ENCODE measurements at regions not wholly inside any gene's neighbourhood (a gene's known extent, or its start where the extent isn't known, plus 50 kb on each side); places are given as distances from the start of the nearest gene placed in this dataset.

DNA sequence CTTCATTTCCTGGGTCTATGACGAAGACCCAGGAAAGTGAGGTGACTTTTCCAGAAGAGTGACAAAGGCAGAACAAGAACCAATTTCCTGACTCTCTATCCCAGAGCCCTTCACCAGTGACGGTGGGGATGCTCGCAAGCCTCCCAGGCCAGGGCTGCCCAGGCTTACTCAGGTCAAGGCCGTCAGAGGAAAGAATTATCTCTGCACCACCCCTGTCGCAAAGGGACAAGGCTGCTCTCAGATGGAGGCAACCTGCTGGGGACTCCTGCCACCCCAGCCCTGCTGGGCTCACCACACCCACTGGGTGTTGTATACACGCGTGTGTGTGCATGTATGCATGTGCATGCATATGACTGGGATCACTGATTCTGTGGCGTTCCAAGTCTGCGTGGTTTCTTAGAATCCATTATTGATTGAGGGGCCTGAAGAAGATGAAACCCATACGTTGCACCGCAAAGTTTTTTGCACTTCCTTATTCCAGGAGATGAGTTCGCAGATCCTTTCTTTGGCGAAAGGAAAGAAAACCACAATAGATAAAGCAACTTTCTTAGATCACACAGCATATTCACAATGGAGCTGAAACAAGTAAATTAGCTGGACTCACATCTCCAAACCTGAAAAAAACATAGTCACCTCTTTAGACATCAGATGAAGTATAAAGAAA lies 255.8 kb downstream of the RHOU start:
- DNase-seq (ENCODE audit: low spot score) = no peak

DNA sequence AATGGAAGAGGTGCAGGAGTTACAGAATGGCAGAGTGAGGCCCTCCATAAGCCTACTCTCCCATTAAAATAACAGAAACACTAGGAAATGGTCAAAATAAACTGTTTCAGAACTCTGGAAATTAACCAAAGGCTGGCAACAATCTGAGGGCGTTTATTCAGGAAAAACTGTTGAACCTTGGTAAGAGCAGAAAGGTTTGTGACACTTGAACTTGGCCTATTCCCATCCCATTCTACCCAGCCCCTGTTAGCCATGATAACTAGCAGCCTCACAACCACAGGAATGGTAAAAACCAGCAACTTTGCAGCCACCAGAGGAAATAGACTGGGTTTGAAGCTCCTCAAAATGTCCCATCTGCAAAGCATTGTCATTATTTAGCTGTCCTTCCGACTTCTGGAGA lies 256.8 kb downstream of the RHOU start:
- no peak for DNase-seq (ENCODE audit: low spot score)

GRCh38 chr1:228992907-228993535 lies 257.7 kb downstream of the RHOU start:
- DNase-seq (ENCODE audit: low spot score) = no peak

DNA sequence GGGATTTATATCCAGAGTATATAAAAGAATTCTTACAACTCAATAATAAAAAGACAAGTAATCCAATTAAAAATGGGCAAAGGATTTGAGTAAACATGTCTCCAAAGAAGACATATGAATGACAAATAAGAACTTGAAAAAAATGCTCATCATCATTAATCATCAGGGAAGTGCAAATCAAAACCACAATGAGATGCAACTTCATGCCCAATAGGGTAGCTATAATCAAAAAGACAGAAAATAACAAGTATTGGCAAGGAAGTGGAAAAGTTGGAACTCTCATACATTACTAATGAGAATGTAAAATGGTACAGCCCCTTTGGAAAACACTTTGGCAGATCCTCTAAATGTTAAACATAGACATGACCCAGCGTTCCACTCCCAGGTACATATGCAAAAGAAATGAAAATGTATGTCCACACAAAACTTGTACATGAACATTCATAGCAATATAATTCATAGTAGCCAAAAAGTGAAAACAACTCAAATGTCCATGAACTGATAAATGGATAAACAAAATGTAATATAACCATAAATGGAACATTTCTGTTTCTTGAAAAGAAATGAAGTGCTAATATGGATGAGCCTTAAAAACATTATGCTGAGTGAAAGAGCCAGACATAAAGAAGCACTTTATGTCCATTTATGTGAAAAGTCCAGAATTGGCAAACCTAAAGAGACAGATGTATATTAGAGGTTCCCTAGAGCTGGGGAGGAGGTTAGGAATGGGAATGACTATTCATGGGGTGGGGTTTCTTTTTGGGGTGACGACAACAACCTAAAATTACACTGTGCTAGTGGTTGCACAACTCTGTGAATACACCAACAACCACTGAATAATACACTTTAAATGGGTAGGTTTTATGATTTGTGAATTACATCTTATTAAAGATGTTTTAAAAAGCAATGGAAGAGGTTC lies 259.7 kb downstream of the RHOU start:
- DNase-seq (ENCODE audit: low spot score) = no peak

- DNase-seq (ENCODE audit: low spot score) = no peak
Measured at GRCh38 chr1:228996281-228996680, 261.0 kb downstream of the RHOU start.

GRCh38 chr1:228997721-228998144 lies 262.5 kb downstream of the RHOU start:
- DNase-seq (ENCODE audit: low spot score) = no peak

- DNase-seq (ENCODE audit: low spot score) = no peak
Measured at GRCh38 chr1:228998179-228998578, 262.9 kb downstream of the RHOU start.

DNA sequence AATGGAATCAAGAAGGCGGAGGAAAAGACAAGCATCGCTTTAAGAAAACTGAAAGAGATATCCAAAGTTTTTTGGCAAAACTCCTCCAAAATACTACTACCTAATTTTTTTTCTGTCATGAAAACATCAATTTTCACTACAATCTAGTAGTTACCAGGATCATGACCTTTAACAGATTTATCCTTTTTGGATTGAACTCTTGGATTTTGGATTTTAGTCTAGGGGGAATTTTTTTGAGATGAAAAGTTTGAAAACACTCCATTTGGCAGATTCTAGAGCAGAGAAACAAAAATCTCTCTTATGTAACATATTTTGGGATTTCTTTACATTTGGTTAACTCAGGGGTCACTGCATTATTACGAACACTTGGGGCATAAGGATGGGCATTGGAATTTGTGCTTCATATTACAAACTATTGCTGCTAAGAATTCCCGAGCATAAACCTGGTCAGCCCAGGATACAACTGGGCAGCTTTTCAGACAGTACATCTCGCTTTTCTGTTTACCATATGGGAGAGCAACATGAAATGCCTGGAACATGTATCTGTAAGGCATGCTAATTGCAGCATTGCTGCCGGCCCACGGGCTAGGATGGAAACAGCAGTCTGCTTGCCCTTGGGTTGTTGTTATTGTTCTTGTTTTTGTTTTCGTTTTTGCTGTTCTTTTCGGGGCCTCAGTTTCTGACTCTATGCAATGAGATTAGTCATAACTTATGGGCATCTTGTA lies 264.3 kb downstream of the RHOU start:
- no peak for DNase-seq (ENCODE audit: low spot score)

- no peak for DNase-seq (ENCODE audit: low spot score)
Measured at GRCh38 chr1:229000187-229000586, 264.9 kb downstream of the RHOU start.

- no peak for DNase-seq (ENCODE audit: low spot score)
Measured at GRCh38 chr1:229001467-229002011, 266.3 kb downstream of the RHOU start.

GRCh38 chr1:229002037-229002436 lies 266.8 kb downstream of the RHOU start:
- no peak for DNase-seq (ENCODE audit: low spot score)

- DNase-seq (ENCODE audit: low spot score) = no peak
Measured at GRCh38 chr1:229002451-229002960, 267.2 kb downstream of the RHOU start.

GRCh38 chr1:229003233-229004031 lies 267.5 kb upstream of the RAB4A start:
- DNase-seq (ENCODE audit: low spot score) = peak; percentile 42

DNA sequence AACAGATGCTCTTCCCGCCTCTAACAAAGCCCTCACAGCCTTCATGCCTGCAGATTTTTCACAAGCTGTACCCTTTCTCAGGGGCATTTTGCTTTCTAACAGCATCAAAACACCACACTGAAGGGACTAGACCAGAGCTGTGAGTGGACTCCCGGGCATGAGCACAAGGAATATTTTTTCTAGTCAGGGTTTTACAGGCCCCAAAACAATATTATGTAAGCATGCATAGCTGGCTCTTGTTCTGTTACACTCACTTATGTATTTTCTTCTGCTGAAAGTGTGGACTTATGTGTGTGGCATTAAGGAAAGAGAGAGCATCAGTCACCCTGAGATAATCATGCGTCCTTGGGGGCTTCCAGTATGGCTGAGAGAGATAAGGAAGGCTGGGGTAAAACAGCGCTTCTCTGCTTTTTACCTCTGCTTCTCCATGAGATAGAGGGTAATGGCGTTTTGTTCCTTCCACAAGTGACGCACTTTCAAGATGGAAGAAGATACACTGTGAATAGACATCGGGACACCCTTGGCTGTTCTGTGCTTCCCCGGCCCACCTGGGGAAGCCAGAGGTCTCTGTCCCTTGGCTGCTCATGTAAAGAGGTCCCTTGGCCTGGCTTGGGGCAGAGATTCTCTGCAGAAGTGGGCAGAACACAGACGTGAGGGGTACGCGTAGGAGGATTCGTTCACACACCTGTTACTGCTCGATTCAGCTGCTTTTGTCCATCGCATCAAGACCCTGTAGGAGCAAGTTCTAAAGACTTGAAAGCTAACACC lies 266.7 kb upstream of the RAB4A start:
- no peak for DNase-seq (ENCODE audit: low spot score)

GRCh38 chr1:229005097-229005496 lies 265.8 kb upstream of the RAB4A start:
- DNase-seq (ENCODE audit: low spot score) = no peak

DNA sequence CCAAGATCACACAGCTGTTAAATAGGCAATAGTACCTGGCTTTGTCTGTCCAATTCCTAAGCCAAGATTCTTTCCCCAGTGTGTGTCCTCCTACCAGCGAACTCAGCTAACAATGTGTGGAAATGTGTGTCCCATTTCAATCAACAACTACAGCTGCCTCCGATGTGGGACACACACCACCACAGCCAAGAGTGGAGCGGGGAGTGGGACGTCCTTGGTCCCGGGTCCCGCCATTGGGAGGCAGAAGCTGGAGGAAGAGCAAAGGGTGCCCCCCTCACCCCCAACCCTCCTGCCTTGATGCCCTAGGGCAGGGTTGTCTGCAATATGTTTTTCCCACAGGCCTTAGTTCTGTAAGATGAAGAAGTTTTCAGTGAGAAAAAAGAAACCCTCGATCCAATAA lies 265.4 kb upstream of the RAB4A start:
- DNase-seq (ENCODE audit: low spot score) = no peak

- no peak for DNase-seq (ENCODE audit: low spot score)
Measured at GRCh38 chr1:229006121-229006870, 264.6 kb upstream of the RAB4A start.

GRCh38 chr1:229007167-229007566 lies 263.7 kb upstream of the RAB4A start:
- no peak for DNase-seq (ENCODE audit: low spot score)

GRCh38 chr1:229007701-229008100 lies 263.2 kb upstream of the RAB4A start:
- no peak for DNase-seq (ENCODE audit: low spot score)

All from iPS-NIHi11 (cell line).